A549 (cell line): ENCODE measurements at regions not wholly inside any gene's neighbourhood (a gene's known extent, or its start where the extent isn't known, plus 50 kb on each side); places are given as distances from the start of the nearest gene placed in this dataset.

Experiments used
- POLR2A ChIP-seq: IDR thresholded peaks from 2 replicates; pipeline ENCODE4 v1.6.1; 2012; ENCODE audit warnings: mild to moderate bottlenecking, low read length
- POLR2AphosphoS2 ChIP-seq: conservative IDR thresholded peaks from 2 replicates; pipeline ENCODE4 v1.6.1; 2012; ENCODE audit warnings: low read length, improper control_type of control experiment, inconsistent platforms
- TF ChIP-seq, protein P1 (sequence below): fragments of >200 bp; sonication (Bioruptor Twin); formaldehyde crosslinking; IDR thresholded peaks from 3 replicates; pipeline ENCODE4 v1.5.1; 2016

DNA sequence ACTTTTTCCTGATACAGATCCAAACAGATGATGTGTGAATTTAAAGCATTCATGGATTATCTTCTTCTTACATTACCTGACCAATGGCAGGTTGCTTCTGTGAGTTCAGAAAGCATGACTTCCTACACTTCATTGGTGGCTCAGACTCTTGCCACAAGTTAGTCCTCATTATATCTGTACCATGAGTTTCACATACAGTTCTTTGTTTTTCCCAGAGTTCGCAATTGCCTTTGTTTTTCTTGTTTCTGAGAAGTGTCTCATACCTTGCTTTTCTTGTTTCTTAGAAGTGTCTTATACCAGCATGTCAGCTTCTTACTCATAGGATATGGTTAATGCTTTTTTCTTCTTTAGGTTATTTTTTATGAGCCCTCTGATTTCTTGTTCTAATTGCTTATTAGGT, 133.8 kb upstream of the TLE3 start:
- TF ChIP-seq POLR2A: no peak
- no peak for TF ChIP-seq POLR2AphosphoS2
- TF ChIP-seq, protein P1, sequence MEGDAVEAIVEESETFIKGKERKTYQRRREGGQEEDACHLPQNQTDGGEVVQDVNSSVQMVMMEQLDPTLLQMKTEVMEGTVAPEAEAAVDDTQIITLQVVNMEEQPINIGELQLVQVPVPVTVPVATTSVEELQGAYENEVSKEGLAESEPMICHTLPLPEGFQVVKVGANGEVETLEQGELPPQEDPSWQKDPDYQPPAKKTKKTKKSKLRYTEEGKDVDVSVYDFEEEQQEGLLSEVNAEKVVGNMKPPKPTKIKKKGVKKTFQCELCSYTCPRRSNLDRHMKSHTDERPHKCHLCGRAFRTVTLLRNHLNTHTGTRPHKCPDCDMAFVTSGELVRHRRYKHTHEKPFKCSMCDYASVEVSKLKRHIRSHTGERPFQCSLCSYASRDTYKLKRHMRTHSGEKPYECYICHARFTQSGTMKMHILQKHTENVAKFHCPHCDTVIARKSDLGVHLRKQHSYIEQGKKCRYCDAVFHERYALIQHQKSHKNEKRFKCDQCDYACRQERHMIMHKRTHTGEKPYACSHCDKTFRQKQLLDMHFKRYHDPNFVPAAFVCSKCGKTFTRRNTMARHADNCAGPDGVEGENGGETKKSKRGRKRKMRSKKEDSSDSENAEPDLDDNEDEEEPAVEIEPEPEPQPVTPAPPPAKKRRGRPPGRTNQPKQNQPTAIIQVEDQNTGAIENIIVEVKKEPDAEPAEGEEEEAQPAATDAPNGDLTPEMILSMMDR: no peak
